H1 (cell line): ENCODE measurements at regions not wholly inside any gene's neighbourhood (a gene's known extent, or its start where the extent isn't known, plus 50 kb on each side); places are given as distances from the start of the nearest gene placed in this dataset.

Source experiments
- CHD2 ChIP-seq: IDR thresholded peaks from 2 replicates; pipeline ENCODE4 v1.6.1; 2012; ENCODE audit warnings: low read length, improper control_type of control experiment
- CTBP2 ChIP-seq: IDR thresholded peaks from 2 replicates; pipeline ENCODE4 v1.7.0; 2011; ENCODE audit warnings: borderline replicate concordance, mild to moderate bottlenecking, moderate library complexity, mixed read lengths, low read length; ENCODE audit not compliant: insufficient read depth, insufficient read length
- CTCF ChIP-seq, 3 experiments: IDR thresholded peaks; 1 replicate in 2 of 3; 2 replicates in 1 of 3; pipeline versions ENCODE4 v1.5.1 to v1.6.1; 2011; ENCODE audit warnings: low read length in 3 of 3, mild to moderate bottlenecking in 3 of 3, inconsistent platforms in 2 of 3, low read depth in 1 of 3, moderate library complexity in 1 of 3; ENCODE audit not compliant: insufficient read depth in 1 of 3; ENCODE audit errors: control extremely low read depth in 1 of 3
- POU5F1 ChIP-seq: IDR thresholded peaks from 2 replicates; pipeline ENCODE4 v1.6.1; 2011; ENCODE audit warnings: low read depth, mild to moderate bottlenecking, low read length, moderate library complexity
- ZNF274 ChIP-seq: IDR thresholded peaks from 2 replicates; pipeline ENCODE4 v1.7.0; 2012; ENCODE audit warnings: low read length, borderline replicate concordance; ENCODE audit errors: extremely low read depth

DNA sequence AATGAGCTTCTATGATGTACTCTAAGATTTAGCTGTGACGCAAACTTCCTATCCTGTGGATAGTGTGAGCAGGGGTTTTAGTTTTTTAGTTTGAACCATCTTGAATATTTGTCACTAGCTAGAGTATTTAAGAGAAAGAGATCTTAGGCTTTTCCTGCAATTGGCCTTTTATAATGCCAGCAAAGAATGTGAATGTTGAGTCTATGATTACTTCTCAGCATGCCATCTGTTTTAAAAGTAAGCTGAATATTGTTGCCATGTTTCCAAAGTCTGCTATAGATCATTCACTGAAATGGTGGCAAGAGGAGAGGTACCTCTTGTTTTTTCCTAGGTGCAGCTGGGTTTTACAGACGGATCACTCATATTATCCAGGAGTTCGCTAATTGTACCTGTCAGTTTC is 1783.6 kb upstream of the FLRT2 start (continued):
- TF ChIP-seq CTCF (IDR thresholded peaks at IDR 0.05; ENCODE audit: control extremely low read depth in 1 of 3, insufficient read depth in 1 of 3, low read depth in 1 of 3, low read length in 3 of 3) (no peak), ZNF274 (no peak), CTBP2 (no peak), POU5F1 (no peak), CHD2 (no peak)
